Calu3 (cell line): ENCODE measurements at regions not wholly inside any gene's neighbourhood (a gene's known extent, or its start where the extent isn't known, plus 50 kb on each side); places are given as distances from the start of the nearest gene placed in this dataset.

ENCODE experiments used
- BruUV-seq: library from RNA; stranded (reverse); fragments of 400-500 nt; replicated peaks from 2 replicates; lab custom pipeline; 2021; lab: Mats Ljungman, UMichigan
- CTCF ChIA-PET: fragments of 300-600 bp; sonication (Branson Sonifier 250); formaldehyde crosslinking; loops from one replicate; lab custom pipeline; 2022; ENCODE audit warnings: antibody characterized with exemption; lab: Charles Lee
- DNase-seq: peaks from one replicate; pipeline ENCODE4 v3.0.0; 2022
- H3K27ac Mint-ChIP-seq: one replicate; pipeline ENCODE4 v1.8.0; 2022; ENCODE audit warnings: mixed read lengths; ENCODE audit not compliant: unreplicated experiment
- H3K27me3 Mint-ChIP-seq: one replicate; pipeline ENCODE4 v1.8.0; 2022; ENCODE audit warnings: mixed read lengths; ENCODE audit not compliant: unreplicated experiment
- H3K36me3 Mint-ChIP-seq: one replicate; pipeline ENCODE4 v1.8.0; 2022; ENCODE audit warnings: mild to moderate bottlenecking, moderate library complexity, mixed read lengths; ENCODE audit not compliant: insufficient read depth, unreplicated experiment
- H3K4me1 Mint-ChIP-seq: one replicate; pipeline ENCODE4 v1.8.0; 2022; ENCODE audit warnings: mild to moderate bottlenecking, low read depth, mixed read lengths; ENCODE audit not compliant: unreplicated experiment
- H3K4me3 Mint-ChIP-seq: one replicate; pipeline ENCODE4 v1.8.0; 2022; ENCODE audit warnings: mild to moderate bottlenecking, low read depth, moderate library complexity, mixed read lengths; ENCODE audit not compliant: unreplicated experiment
- H3K9me3 Mint-ChIP-seq: one replicate; pipeline ENCODE4 v1.8.0; 2022; ENCODE audit warnings: low read depth, mixed read lengths; ENCODE audit not compliant: unreplicated experiment
- CTCF ChIP-seq: fragments of 200-600 bp; IDR thresholded peaks from one replicate; pipeline ENCODE4 v1.8.0; 2022; ENCODE audit warnings: antibody characterized with exemption; ENCODE audit not compliant: unreplicated experiment
- intact Hi-C: fragments of 100-400 bp; cut with micrococcal nuclease; formaldehyde crosslinking; loops from one replicate; pipeline ENCODE4 v1.10.0; 2022; ENCODE audit not compliant: unreplicated experiment

GRCh38 chr4:173746424-173746823 is 216.4 kb upstream of the HAND2 start:
- H3K36me3 Mint-ChIP-seq = no peaks in the 10 kb centered on the region

GRCh38 chr4:173745765-173746164 is 215.7 kb upstream of the HAND2 start:
- Mint-ChIP-seq H3K4me3 (no peak overlapping the region), H3K9me3 (no peaks in the 10 kb centered on the region)
- intact Hi-C loops = loop anchor here (5.0 kb wide), 2 partner anchors 238 to 323 kb away; no protein-coding TSS in a partner anchor

More at GRCh38 chr4:173746424-173746823, 216.4 kb upstream of the HAND2 start:
- TF ChIP-seq CTCF = no peak
- H3K9me3 Mint-ChIP-seq = no peaks in the 10 kb centered on the region
- DNase-seq = no peak
- no peaks in the 10 kb centered on the region for H3K4me1 Mint-ChIP-seq
- no TSS peak for BruUV-seq
- CTCF ChIA-PET = no interaction called here
- H3K4me3 Mint-ChIP-seq = no peak overlapping the region
- no peaks in the 10 kb centered on the region for H3K27me3 Mint-ChIP-seq
- H3K27ac Mint-ChIP-seq = no peak overlapping the region
- intact Hi-C loops = loop anchor here (5.0 kb wide), 2 partner anchors 239 to 324 kb away; no protein-coding TSS in a partner anchor

GRCh38 chr4:173736840-173737239 is 206.8 kb upstream of the HAND2 start:
- no peaks in the 10 kb centered on the region for H3K9me3 Mint-ChIP-seq
- no peak overlapping the region for H3K27ac Mint-ChIP-seq
- no peaks in the 10 kb centered on the region for H3K36me3 Mint-ChIP-seq
- CTCF ChIA-PET = no interaction called here
- DNase-seq = no peak
- H3K4me3 Mint-ChIP-seq = no peak overlapping the region
- BruUV-seq = no TSS peak
- intact Hi-C loops = no loop called here
- TF ChIP-seq CTCF = no peak
- H3K27me3 Mint-ChIP-seq = no peaks in the 10 kb centered on the region
- H3K4me1 Mint-ChIP-seq = no peaks in the 10 kb centered on the region

More at GRCh38 chr4:173745765-173746164, 215.7 kb upstream of the HAND2 start:
- H3K4me1 Mint-ChIP-seq = no peaks in the 10 kb centered on the region
- no peak for DNase-seq
- H3K27me3 Mint-ChIP-seq = no peaks in the 10 kb centered on the region
- no peaks in the 10 kb centered on the region for H3K36me3 Mint-ChIP-seq
- BruUV-seq = no TSS peak
- no peak for TF ChIP-seq CTCF
- CTCF ChIA-PET = no interaction called here
- H3K27ac Mint-ChIP-seq = no peak overlapping the region

GRCh38 chr4:173735585-173735984 is 205.6 kb upstream of the HAND2 start:
- no peak for DNase-seq
- CTCF ChIA-PET = interaction anchor here (0.6 kb wide), 1 partner anchor 286 kb away, joined by 5 read pairs; no protein-coding TSS in a partner anchor
- intact Hi-C loops = no loop called here
- Mint-ChIP-seq H3K36me3 (no peaks in the 10 kb centered on the region), H3K27me3 (no peaks in the 10 kb centered on the region), H3K4me1 (no peaks in the 10 kb centered on the region), H3K9me3 (no peaks in the 10 kb centered on the region), H3K4me3 (no peak overlapping the region), H3K27ac (no peak overlapping the region)
- no peak for TF ChIP-seq CTCF
- BruUV-seq = no TSS peak
